Activated T-cell treated with anti-CD3 and anti-CD28 coated beads, Interleukin-2, amount 50 U/mL, for 72 hours (primary cell): ENCODE measurements at regions not wholly inside any gene's neighbourhood (a gene's known extent, or its start where the extent isn't known, plus 50 kb on each side); places are given as distances from the start of the nearest gene placed in this dataset.

ENCODE experiments used
- ATAC-seq, 2 donors: fragments of 150-1000 bp; cut with Tn5 transposase; replicated peaks in 1 of 2; 2 replicates each; pipeline ENCODE4 v1.10.0; 2021; ENCODE audit warnings: moderate library complexity in 2 of 2, mild to moderate bottlenecking in 1 of 2
- DNase-seq, 2 donors: peaks; one replicate each; pipeline ENCODE4 v3.0.0; 2021 to 2022; ENCODE audit warnings: mixed read lengths in 1 of 2
- H3K27ac Mint-ChIP-seq: one replicate; pipeline ENCODE4 v1.8.0; 2022; ENCODE audit warnings: mild to moderate bottlenecking, moderate library complexity, mixed read lengths
- H3K27me3 Mint-ChIP-seq: one replicate; pipeline ENCODE4 v1.8.0; 2022; ENCODE audit warnings: low read depth, mixed read lengths
- H3K36me3 Mint-ChIP-seq, 2 donors: one replicate each; pipeline ENCODE4 v1.8.0; 2022; ENCODE audit warnings: mixed read lengths in 2 of 2, mild to moderate bottlenecking in 1 of 2; ENCODE audit not compliant: insufficient read depth in 2 of 2
- H3K4me1 Mint-ChIP-seq: one replicate; pipeline ENCODE4 v1.8.0; 2022; ENCODE audit warnings: low read depth, mixed read lengths
- H3K4me3 Mint-ChIP-seq, 2 donors: one replicate each; pipeline ENCODE4 v1.8.0; 2022; ENCODE audit warnings: mild to moderate bottlenecking in 2 of 2, mixed read lengths in 2 of 2, moderate library complexity in 2 of 2
- H3K9me3 Mint-ChIP-seq, 2 donors: one replicate each; pipeline ENCODE4 v1.8.0; 2022; ENCODE audit warnings: mixed read lengths in 2 of 2

DNA sequence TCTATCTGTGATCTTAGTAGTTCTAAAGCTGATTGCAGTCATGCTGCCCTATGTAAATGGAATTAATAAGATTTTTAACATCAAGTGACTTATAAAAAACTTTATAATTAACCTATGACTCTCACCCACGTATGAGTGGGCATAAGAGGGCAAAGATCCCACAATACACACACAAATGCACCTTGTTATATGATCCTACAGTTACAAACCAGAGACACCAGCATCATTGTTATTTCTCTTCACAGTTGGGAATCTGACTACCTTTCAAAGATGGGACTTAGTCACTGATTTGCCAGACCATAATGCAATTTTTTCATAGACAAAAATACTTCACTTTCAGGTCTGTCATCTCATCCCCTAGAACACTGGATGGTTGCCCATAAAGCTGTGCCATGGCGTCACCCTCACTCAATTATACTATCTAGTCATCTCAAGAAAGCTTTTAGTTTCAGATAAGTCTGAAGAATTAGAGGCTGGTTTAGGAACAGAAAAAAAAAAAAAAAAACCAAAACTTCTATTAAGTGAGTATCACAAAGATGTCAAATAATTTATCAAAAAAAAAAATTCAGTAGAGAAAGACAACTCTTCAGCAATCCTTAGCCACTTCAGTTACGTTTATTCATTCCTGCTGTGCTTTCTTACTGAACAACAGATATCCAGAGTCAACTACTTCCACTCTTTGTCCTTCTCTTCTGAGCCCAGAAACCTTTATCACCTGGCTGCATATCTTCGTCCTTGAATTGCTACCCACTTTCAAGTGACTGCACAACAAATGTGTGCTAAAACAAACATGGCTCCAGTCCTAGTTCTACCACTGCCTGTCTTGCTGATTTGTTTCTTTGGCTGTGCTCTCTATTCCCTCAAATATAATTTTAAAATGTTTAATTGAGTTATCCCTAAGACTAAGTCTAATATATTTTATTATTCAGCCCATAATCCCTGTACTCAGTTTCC, 175.0 kb upstream of the CHRM2 start:
- no peak for ATAC-seq
- H3K4me1 Mint-ChIP-seq = no peaks in the 10 kb centered on the region

DNA sequence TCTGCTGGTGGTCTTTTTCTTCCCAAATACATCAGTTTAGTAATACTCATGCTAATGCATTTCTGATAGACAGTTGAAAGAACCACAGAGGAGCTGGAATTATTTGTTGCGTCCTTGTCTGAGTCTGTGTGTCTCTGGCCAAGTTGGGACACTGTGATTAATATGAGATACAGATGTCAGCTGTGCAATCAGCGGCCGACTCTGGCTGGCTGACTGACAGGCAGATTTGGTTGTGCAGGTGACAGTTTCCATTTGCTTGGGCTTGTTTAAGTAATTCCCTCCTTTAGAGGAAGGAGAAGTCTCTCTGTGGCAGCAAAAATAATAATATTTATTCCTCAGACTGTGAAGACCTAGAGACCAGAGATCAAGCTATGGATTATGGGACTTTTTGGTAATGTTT, 176.2 kb upstream of the CHRM2 start:
- DNase-seq (no peak), ATAC-seq (no peak)
- Mint-ChIP-seq H3K4me3 (no peak overlapping the region), H3K4me1 (no peaks in the 10 kb centered on the region), H3K9me3 (peaks cover 0 to 10% of the 10 kb centered on the region in 2 donors), H3K27ac (no peak overlapping the region), H3K27me3 (no peaks in the 10 kb centered on the region), H3K36me3 (peaks cover 0 to 1% of the 10 kb centered on the region in 2 donors)

More for the DNA sequence above, 175.0 kb upstream of the CHRM2 start:
- Mint-ChIP-seq H3K4me3 (no peak overlapping the region), H3K27ac (no peak overlapping the region), H3K9me3 (peaks cover 0 to 8% of the 10 kb centered on the region in 2 donors), H3K36me3 (peaks cover 0 to 1% of the 10 kb centered on the region in 2 donors), H3K27me3 (no peaks in the 10 kb centered on the region)
- DNase-seq = no peak

DNA sequence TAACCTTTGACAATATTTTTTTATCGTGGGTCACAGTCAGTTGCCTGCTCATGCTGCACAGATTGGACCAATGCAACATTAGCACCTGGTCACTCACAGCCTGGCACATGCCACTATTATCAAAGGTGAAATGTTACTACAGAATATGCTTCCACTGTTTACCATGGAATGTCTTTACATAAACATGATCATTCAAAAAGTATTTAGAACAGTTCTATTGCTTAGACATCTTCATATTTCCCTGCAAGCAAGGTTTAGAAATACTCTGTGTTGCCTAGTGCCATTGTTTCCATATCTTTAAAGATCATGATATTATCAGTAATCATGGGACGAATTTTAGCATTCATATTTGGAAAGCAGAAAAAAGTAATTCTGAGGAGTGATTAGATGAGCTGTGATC, 179.9 kb upstream of the CHRM2 start:
- DNase-seq (no peak), ATAC-seq (no peak)
- no peaks in the 10 kb centered on the region for H3K27me3 Mint-ChIP-seq
- H3K4me3 Mint-ChIP-seq = no peak overlapping the region
- H3K36me3 Mint-ChIP-seq = peaks cover 0 to 1% of the 10 kb centered on the region in 2 donors
- H3K9me3 Mint-ChIP-seq = peaks cover 2 to 8% of the 10 kb centered on the region in 2 donors
- no peak overlapping the region for H3K27ac Mint-ChIP-seq
- H3K4me1 Mint-ChIP-seq = no peaks in the 10 kb centered on the region

DNA sequence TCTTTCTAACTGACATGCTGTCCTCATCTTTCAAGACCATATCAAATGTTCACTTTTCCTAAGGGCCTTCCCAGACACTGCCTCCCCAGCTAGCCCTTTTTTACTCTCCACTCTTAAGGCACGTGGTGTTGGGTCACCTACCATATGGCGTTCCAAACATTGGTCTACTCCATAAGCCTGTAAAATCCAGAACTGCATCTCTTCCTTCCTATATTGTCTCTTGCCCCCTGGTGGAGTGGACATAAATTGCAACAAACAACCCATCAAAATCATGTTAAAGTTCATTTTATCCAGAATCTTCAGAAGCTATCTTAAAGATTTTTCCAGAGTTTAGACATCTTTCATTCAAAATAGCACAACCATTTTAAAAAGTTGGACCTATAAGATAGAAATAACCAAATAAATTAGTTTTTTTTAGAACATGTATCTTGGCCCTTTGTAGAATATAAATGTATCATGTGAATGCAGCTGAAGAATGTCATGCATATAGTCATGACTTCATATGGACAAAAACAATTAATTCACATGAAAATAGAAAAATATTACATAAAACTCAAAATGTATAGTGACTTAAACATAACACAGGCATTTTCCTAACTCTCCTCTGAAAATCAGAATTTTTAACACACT, 180.6 kb upstream of the CHRM2 start:
- H3K4me1 Mint-ChIP-seq = no peaks in the 10 kb centered on the region
- no peak for ATAC-seq
- peaks cover 2 to 8% of the 10 kb centered on the region in 2 donors for H3K9me3 Mint-ChIP-seq
- H3K4me3 Mint-ChIP-seq = no peak overlapping the region
- no peak overlapping the region for H3K27ac Mint-ChIP-seq
- no peak for DNase-seq
- peaks cover 0 to 1% of the 10 kb centered on the region in 2 donors for H3K36me3 Mint-ChIP-seq
- no peaks in the 10 kb centered on the region for H3K27me3 Mint-ChIP-seq

DNA sequence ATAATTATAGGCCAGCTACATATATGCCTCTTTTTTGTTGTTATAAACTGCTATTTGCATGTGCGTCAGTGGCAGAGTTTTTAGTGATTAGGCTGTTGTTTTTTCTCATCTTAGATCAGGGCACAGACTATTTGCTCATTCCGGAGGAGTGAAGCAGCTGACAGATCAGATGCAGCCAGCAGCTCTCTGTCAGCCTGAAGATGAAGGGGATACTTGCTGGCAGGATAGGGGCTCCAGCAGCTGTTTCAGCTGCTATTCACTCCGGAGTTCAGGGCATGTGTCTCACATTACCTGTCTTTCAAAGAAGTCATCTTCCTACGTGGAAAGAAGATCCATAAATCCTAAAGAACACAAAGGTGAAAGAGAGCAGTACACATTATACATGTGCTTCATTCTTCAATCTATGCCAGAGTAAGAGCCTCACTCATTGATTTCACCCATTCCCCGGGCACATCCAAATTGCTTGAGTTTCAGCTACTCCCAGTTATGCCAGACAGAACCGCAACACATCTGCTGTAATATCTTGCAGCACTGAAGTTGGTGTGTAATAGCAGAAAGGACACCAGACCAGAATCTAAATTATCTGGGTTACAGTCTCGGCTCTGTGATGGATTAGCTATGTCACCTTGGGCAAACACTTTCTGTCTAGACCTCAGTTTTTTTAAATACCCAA, 182.8 kb upstream of the CHRM2 start:
- Mint-ChIP-seq H3K27me3 (no peaks in the 10 kb centered on the region), H3K4me3 (no peak overlapping the region), H3K27ac (no peak overlapping the region), H3K36me3 (peaks cover 0 to 1% of the 10 kb centered on the region in 2 donors), H3K9me3 (peaks cover 5 to 8% of the 10 kb centered on the region in 2 donors), H3K4me1 (no peaks in the 10 kb centered on the region)
- DNase-seq (no peak), ATAC-seq (no peak)

DNA sequence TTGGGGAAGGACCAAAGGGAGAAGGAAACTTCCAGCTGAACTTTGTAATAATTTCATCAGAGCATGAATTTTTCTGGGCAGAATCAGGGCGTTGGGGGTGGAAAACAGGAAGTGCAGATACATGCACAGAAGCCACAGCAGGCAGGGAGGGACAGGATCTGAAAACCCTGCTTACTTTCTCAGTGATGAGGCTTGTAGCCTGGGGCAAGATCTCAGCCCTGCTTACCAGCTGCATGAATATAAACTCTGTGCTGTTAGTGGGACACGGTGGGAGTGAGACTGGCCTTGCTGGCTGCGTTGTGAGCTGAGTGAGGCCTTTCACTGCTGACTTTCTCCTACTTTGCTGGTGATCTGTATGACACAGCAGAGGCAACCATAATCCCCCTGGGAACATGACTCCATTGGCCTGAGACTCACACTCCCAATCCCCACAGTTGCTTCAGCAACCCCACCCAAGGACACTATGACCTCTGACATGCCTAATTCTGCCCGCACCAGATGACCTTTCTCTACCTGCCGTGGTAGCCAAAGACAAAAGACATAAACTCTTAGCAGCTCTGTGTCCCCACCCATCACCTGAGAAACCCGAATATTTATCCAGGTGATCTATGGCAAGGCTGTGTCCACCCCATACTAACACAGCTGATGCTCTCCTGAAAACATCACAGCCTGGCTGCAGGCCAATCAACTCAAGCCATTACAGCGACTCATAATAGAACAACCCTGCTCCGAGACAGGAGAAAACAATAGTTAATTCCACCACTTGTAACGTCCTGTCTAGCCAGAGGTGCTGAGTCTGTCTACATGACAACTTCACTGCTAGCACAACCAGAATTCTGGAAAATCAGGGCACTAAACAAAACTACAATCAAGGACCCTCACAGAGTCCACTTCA, 190.7 kb upstream of the CHRM2 start:
- H3K9me3 Mint-ChIP-seq = peaks cover 8 to 9% of the 10 kb centered on the region in 2 donors
- no peaks in the 10 kb centered on the region for H3K27me3 Mint-ChIP-seq
- no peaks in the 10 kb centered on the region for H3K4me1 Mint-ChIP-seq
- peaks cover 0 to 1% of the 10 kb centered on the region in 2 donors for H3K36me3 Mint-ChIP-seq
- no peak overlapping the region for H3K4me3 Mint-ChIP-seq
- no peak for ATAC-seq
- no peak for DNase-seq
- H3K27ac Mint-ChIP-seq = no peak overlapping the region

DNA sequence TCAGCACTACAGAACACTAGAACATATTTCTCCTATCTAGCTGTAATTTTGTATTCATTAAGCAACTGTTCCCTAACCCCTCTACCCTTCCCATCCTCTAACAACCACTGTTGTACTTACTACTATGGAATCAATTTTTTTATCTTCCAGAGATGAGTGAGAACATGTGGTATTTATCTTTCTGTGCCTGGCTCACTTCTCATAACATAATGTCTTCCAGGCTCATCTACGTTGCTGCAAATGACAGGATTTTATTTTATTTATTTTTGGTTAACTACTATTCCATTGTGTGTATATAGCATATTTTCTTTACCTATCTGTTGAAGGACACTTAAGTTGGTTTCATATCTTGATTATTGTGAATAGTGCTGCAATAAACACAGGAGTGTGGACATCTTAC, 200.9 kb upstream of the CHRM2 start:
- ATAC-seq (no peak), DNase-seq (no peak)
- no peak overlapping the region for H3K4me3 Mint-ChIP-seq
- H3K27me3 Mint-ChIP-seq = no peaks in the 10 kb centered on the region
- H3K4me1 Mint-ChIP-seq = no peaks in the 10 kb centered on the region
- H3K9me3 Mint-ChIP-seq = peaks cover 7 to 11% of the 10 kb centered on the region in 2 donors
- peaks cover 0 to 6% of the 10 kb centered on the region in 2 donors for H3K36me3 Mint-ChIP-seq
- no peak overlapping the region for H3K27ac Mint-ChIP-seq

DNA sequence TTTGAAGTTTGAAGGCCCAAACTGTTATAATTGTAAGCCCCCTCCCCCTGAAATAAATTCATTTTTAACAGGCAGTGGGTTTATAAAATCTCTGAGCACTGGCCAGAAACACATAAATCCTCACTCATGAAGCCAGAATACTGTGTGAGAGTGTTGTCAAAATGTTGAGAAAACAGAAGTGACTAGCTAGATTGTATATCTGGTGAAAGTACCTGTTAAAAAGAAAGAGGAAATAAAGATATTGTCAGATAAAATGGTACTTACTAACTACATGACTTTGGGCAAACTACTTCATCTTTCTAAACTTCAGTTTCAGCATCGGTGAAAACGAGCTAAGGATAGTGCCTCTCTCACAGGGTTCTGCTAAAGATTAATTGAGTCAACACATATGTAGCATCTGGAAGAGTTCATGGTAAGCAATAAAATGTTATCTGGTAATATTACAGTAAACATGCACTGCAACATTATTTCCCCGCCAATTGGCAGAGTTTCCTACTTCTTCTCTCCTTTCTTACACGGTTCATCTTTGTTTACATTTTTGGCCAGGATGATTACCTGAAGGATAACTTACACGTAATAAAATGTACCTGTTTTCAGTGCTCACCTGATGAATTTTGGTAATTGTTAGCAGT, 202.5 kb upstream of the CHRM2 start:
- Mint-ChIP-seq H3K27me3 (no peaks in the 10 kb centered on the region), H3K4me3 (no peak overlapping the region), H3K4me1 (no peaks in the 10 kb centered on the region), H3K27ac (no peak overlapping the region), H3K9me3 (peaks cover 2 to 3% of the 10 kb centered on the region in 2 donors), H3K36me3 (peaks cover 0 to 2% of the 10 kb centered on the region in 2 donors)
- no peak for ATAC-seq
- no peak for DNase-seq

DNA sequence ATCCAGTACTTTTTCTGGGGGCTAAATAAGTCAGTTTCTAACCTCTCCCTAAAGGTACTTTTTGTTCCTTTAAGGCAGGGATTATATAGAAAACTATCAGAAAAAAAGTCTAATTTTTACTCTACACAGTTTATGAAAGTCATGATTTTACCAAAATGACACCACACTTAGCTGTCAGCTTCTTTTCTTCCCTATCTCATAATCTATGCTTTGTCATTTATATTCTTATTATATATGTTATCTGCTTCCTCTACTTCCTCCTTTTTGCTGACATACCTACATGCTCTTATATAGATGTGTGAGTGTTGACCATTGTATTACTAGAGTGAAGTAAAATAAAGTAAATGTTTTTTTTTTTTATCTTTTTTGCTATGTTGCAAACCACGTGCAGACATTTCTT, 203.9 kb upstream of the CHRM2 start:
- Mint-ChIP-seq H3K36me3 (no peaks in the 10 kb centered on the region), H3K9me3 (peaks cover 0 to 4% of the 10 kb centered on the region in 2 donors), H3K27me3 (no peaks in the 10 kb centered on the region), H3K27ac (no peak overlapping the region), H3K4me1 (no peaks in the 10 kb centered on the region), H3K4me3 (no peak overlapping the region)
- DNase-seq (no peak), ATAC-seq (no peak)

DNA sequence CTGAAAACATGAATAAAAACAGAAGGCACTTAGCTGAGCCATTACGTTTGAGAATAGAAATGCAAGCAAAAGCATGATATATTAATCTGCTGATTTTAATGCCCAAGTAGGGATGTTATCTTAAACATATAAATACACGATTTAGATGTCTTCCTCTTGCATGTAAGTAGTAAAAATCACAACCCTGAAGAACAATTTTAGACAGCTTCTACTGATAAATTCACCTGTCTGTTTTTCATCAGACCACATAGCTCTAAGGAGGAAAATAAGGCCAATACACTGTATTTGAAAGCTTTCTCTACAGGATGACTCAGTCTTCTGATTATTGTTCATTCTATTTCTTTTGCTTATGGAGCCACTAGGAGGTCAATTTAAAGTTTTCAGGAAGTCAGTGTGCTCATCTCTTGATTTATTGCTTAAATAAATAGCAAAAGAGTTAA, 210.9 kb upstream of the CHRM2 start:
- H3K27me3 Mint-ChIP-seq = no peaks in the 10 kb centered on the region
- H3K4me1 Mint-ChIP-seq = no peaks in the 10 kb centered on the region
- peaks cover 7 to 11% of the 10 kb centered on the region in 2 donors for H3K9me3 Mint-ChIP-seq
- DNase-seq = no peak
- H3K27ac Mint-ChIP-seq = no peak overlapping the region
- no peak for ATAC-seq
- H3K4me3 Mint-ChIP-seq = no peak overlapping the region
- no peaks in the 10 kb centered on the region for H3K36me3 Mint-ChIP-seq

DNA sequence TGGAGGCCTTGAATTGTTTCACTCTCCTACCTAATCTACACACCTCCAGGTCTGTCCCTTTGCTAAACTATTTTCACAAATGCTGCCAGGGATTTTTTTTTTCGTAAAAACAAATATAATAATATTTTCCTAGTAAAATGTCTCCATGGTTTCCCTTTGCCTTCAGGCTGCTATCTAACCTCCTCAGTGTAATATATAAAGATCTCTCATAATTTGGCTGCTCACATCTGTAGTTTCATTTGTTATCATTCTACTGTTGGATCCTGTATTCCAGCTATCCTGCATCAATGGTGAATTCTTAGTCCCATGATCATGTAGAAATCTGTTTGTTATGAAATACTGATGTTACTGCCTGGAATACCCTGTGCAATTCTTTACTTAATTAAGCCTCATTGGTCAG, 211.9 kb upstream of the CHRM2 start:
- no peaks in the 10 kb centered on the region for H3K36me3 Mint-ChIP-seq
- H3K9me3 Mint-ChIP-seq = peaks cover 7 to 9% of the 10 kb centered on the region in 2 donors
- DNase-seq (no peak), ATAC-seq (no peak)
- no peak overlapping the region for H3K4me3 Mint-ChIP-seq
- H3K27ac Mint-ChIP-seq = no peak overlapping the region
- H3K27me3 Mint-ChIP-seq = no peaks in the 10 kb centered on the region
- H3K4me1 Mint-ChIP-seq = no peaks in the 10 kb centered on the region

DNA sequence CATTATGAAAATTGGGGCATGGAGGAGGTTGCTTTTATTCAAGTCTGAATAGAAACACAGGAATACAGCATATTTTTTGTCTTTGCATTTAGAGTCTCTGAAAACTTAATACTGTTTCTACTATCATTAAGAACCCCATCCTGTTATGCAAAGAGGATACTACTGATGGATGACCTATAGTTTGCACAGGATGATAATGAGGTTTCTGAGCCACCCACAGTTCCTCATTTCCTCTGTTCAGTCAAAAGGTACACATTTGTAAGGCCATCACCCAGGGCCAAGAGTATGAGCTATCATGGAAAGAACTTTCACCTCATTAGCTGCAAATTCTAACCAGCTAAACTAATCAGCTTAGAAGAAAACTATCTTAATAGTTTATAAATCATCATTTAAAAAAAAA, 213.0 kb upstream of the CHRM2 start:
- no peak overlapping the region for H3K4me3 Mint-ChIP-seq
- H3K4me1 Mint-ChIP-seq = no peaks in the 10 kb centered on the region
- no peaks in the 10 kb centered on the region for H3K36me3 Mint-ChIP-seq
- no peaks in the 10 kb centered on the region for H3K27me3 Mint-ChIP-seq
- no peak overlapping the region for H3K27ac Mint-ChIP-seq
- ATAC-seq (no peak), DNase-seq (no peak)
- H3K9me3 Mint-ChIP-seq = peaks cover 7 to 11% of the 10 kb centered on the region in 2 donors
